ENCODE measurements at regions not wholly inside any gene's neighbourhood (a gene's known extent, or its start where the extent isn't known, plus 50 kb on each side); places are given as distances from the start of the nearest gene placed in this dataset.
A peak's percentile ranks its signal among the peaks of the same experiment; 100 is the strongest.

- peak; percentile 27 for DNase-seq (ENCODE audit: low read depth)
- TF ChIP-seq CTCF (IDR thresholded peaks at IDR 0.05; ENCODE audit: insufficient read depth, low read depth, low read length, missing control alignments): no peak
- no peak overlapping the region for H3K4me3 ChIP-seq (ENCODE audit: low read depth, low read length)
Observed at GRCh38 chr7:19407270-19407669, 262.0 kb upstream of the FERD3L start.

GRCh38 chr7:19405541-19405940 is 260.3 kb upstream of the FERD3L start:
- no peak overlapping the region for H3K4me3 ChIP-seq (ENCODE audit: low read depth, low read length)
- DNase-seq (ENCODE audit: low read depth): no peak
- TF ChIP-seq CTCF (IDR thresholded peaks at IDR 0.05; ENCODE audit: insufficient read depth, low read depth, low read length, missing control alignments): no peak

DNA sequence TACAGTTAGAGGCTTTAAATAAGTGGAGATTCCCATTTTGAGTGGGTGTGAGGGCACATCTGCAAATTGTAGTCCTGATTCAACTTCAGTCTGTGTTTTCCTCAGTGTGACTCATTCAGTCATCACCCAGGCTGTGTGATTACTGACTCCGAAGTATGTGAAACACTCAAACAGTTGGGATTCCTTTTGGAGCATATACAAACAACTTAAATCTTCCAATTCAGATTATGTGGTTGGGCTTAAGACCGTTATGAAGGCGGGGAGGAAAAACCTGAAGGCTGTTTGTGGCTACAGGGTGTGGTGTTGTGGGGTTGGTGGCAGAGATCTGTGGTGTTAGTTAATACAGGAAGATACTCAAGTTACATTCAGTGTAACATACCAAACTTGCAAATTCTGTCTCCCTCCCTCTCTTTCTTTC is 259.7 kb upstream of the FERD3L start:
- no peak overlapping the region for H3K4me3 ChIP-seq (ENCODE audit: low read depth, low read length)
- DNase-seq (ENCODE audit: low read depth): no peak
- no peak for TF ChIP-seq CTCF (IDR thresholded peaks at IDR 0.05; ENCODE audit: insufficient read depth, low read depth, low read length, missing control alignments)

GRCh38 chr7:19403691-19404090 is 258.5 kb upstream of the FERD3L start:
- no peak for TF ChIP-seq CTCF (IDR thresholded peaks at IDR 0.05; ENCODE audit: insufficient read depth, low read depth, low read length, missing control alignments)
- no peak overlapping the region for H3K4me3 ChIP-seq (ENCODE audit: low read depth, low read length)
- DNase-seq (ENCODE audit: low read depth): no peak

DNA sequence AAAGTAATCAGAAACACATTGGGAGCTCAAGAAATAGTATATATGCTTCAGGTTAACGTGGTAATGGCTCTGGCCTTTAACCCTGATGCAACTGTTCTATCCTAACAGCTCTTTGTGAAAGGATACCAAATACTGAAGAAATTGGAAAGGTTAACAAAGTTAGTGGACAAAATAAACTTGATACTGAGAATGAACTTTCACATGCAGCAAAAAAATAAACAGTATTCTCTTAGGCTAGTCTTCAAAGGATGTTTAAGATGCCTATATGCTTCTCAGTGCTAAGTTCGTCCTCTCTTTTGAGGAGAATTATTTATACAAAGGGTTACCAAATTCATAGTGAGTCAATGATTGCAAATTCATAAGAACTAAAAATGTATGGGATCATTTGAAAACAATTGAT is 256.2 kb upstream of the FERD3L start:
- TF ChIP-seq CTCF (IDR thresholded peaks at IDR 0.05; ENCODE audit: insufficient read depth, low read depth, low read length, missing control alignments): no peak
- no peak for DNase-seq (ENCODE audit: low read depth)
- no peak overlapping the region for H3K4me3 ChIP-seq (ENCODE audit: low read depth, low read length)

DNA sequence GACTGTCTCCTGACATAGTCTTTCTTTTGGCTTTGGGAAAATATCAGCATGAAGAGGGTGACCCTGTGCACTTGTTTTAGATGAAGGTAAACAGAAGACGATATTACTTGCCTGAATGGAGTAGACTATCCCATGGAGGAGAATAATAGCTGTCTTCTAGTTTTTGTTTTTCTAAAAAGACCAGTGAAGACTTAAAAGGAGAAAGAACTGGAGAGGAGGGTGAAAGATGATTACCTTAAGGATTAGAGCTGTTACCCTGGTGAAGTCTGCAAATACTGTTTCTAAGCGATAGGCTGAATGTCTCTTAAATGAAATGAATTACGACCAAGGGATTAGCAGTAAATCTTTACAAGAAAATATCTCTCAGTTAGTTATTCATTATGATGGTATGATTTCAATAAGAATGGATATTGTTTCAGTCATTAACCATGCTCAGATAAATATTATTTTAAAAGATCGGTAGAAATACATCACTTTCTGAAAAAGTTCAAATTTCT is 255.6 kb upstream of the FERD3L start:
- DNase-seq (ENCODE audit: low read depth): no peak
- no peak for TF ChIP-seq CTCF (IDR thresholded peaks at IDR 0.05; ENCODE audit: insufficient read depth, low read depth, low read length, missing control alignments)
- no peak overlapping the region for H3K4me3 ChIP-seq (ENCODE audit: low read depth, low read length)

- peak; percentile 29 for DNase-seq (ENCODE audit: low read depth)
- no peak overlapping the region for H3K4me3 ChIP-seq (ENCODE audit: low read depth, low read length)
- TF ChIP-seq CTCF (IDR thresholded peaks at IDR 0.05; ENCODE audit: insufficient read depth, low read depth, low read length, missing control alignments): no peak
Observed at GRCh38 chr7:19397911-19398310, 252.7 kb upstream of the FERD3L start.

Measured in GM12865 (cell line).